Endothelial cell of umbilical vein (primary cell): ENCODE measurements at regions not wholly inside any gene's neighbourhood (a gene's known extent, or its start where the extent isn't known, plus 50 kb on each side); places are given as distances from the start of the nearest gene placed in this dataset.

Source experiments
- BruUV-seq: library from RNA; stranded (reverse); fragments of 400-500 nt; replicated peaks from 2 replicates; lab custom pipeline; 2021; lab: Mats Ljungman, UMichigan
- CTCF ChIA-PET: fragments of 300-600, 350-600 bp; sonication (Branson Sonifier 250); formaldehyde crosslinking; loops from one replicate; lab custom pipeline; 2021; ENCODE audit warnings: antibody characterized with exemption, inconsistent platforms; lab: Charles Lee
- POLR2A ChIA-PET: fragments of 300-600, 350-600 bp; sonication (Branson Sonifier 250); formaldehyde crosslinking; loops from one replicate; lab custom pipeline; 2021; ENCODE audit warnings: antibody characterized with exemption, inconsistent platforms; lab: Charles Lee
- DNase-seq: peaks from one replicate; pipeline ENCODE4 v3.0.0-alpha.2; 2011; ENCODE audit warnings: low read depth, low spot score
- FAIRE-seq: peaks from 2 replicates; lab custom pipeline; 2011; peaks lifted over from hg19 to GRCh38; lab: Jason Lieb, UNC
- H2AFZ ChIP-seq: 2 replicates; pipeline ENCODE4 v1.6.0; 2012; ENCODE audit warnings: low read depth, low read length, control low read depth, inconsistent platforms
- H3K27ac ChIP-seq: 2 replicates; pipeline ENCODE4 v1.5.1; 2011; ENCODE audit warnings: low read depth, mild to moderate bottlenecking, control low read depth, low read length, moderate library complexity; ENCODE audit not compliant: insufficient read depth
- H3K27me3 ChIP-seq, 2 experiments: 2 replicates each; pipeline versions ENCODE4 v1.6.0 to v1.6.1; 2011; ENCODE audit warnings: low read length in 2 of 2, mixed read lengths in 1 of 2; ENCODE audit not compliant: control insufficient read depth in 2 of 2, insufficient read depth in 2 of 2
- H3K36me3 ChIP-seq, 2 experiments: 2 replicates in 1 of 2; 3 replicates in 1 of 2; pipeline ENCODE4 v1.5.1; 2011; ENCODE audit warnings: low read length in 2 of 2, mild to moderate bottlenecking in 1 of 2, moderate library complexity in 1 of 2; ENCODE audit not compliant: control insufficient read depth in 2 of 2, insufficient read depth in 2 of 2; ENCODE audit errors: extremely low read depth in 1 of 2
- H3K4me1 ChIP-seq: 3 replicates; pipeline ENCODE4 v1.5.1; 2011; ENCODE audit warnings: mild to moderate bottlenecking, low read length; ENCODE audit not compliant: control insufficient read depth, insufficient read depth; ENCODE audit errors: extremely low read depth
- H3K4me2 ChIP-seq: 2 replicates; pipeline ENCODE4 v1.6.1; 2011; ENCODE audit warnings: low read length, control low read depth, mixed read lengths; ENCODE audit not compliant: insufficient read depth
- H3K4me3 ChIP-seq, 3 experiments: fragments of 200-600 bp in 1 of 3; sonication (generic), shearing (Covaris generic) in 1 of 3; replicated peaks in 1 of 3; 2 replicates each; pipeline ENCODE4 v1.5.1; 2011 to 2016; ENCODE audit warnings: control low read depth in 3 of 3, low read length in 3 of 3, mild to moderate bottlenecking in 2 of 3, inconsistent platforms in 1 of 3, low read depth in 1 of 3, moderate library complexity in 1 of 3; ENCODE audit not compliant: insufficient read depth in 1 of 3
- H3K79me2 ChIP-seq: 2 replicates; pipeline ENCODE4 v1.6.0; 2012; ENCODE audit warnings: low read length, inconsistent platforms; ENCODE audit not compliant: control insufficient read depth, insufficient read depth
- H3K9ac ChIP-seq: replicated peaks from 2 replicates; pipeline ENCODE3; 2011; ENCODE audit warnings: low read length, control low read depth; ENCODE audit not compliant: insufficient read depth; ENCODE audit errors: extremely low read depth
- H3K9me1 ChIP-seq: replicated peaks from 3 replicates; pipeline ENCODE4 v1.6.0; 2011; ENCODE audit warnings: mild to moderate bottlenecking, low read length; ENCODE audit not compliant: control insufficient read depth, insufficient read depth; ENCODE audit errors: extremely low read depth
- H3K9me3 ChIP-seq: replicated peaks from 2 replicates; pipeline ENCODE4 v1.5.1; 2012; ENCODE audit warnings: low read length, inconsistent platforms; ENCODE audit not compliant: control insufficient read depth, insufficient read depth
- H4K20me1 ChIP-seq: replicated peaks from 2 replicates; pipeline ENCODE3; 2011; ENCODE audit warnings: mild to moderate bottlenecking, low read length; ENCODE audit not compliant: control insufficient read depth, insufficient read depth; ENCODE audit errors: extremely low read depth
- EZH2 ChIP-seq: IDR thresholded peaks from 2 replicates; pipeline ENCODE4 v1.6.1; 2012; ENCODE audit warnings: borderline replicate concordance, low read depth, mild to moderate bottlenecking, moderate library complexity, low read length, inconsistent platforms; ENCODE audit not compliant: severe bottlenecking
- FOS ChIP-seq: IDR thresholded peaks from 2 replicates; pipeline ENCODE4 v1.6.1; 2011; ENCODE audit warnings: mild to moderate bottlenecking, low read length, moderate library complexity, borderline replicate concordance; ENCODE audit not compliant: insufficient read depth
- GATA2 ChIP-seq: IDR thresholded peaks from 2 replicates; pipeline ENCODE4 v1.7.0; 2011; ENCODE audit warnings: low read depth, mild to moderate bottlenecking, moderate library complexity, mixed read lengths, low read length; ENCODE audit not compliant: insufficient read length, insufficient read depth
- JUN ChIP-seq: IDR thresholded peaks from 2 replicates; pipeline ENCODE4 v1.6.1; 2011; ENCODE audit warnings: borderline replicate concordance, low read depth; ENCODE audit not compliant: insufficient read length, insufficient read depth
- MAX ChIP-seq: IDR thresholded peaks from 2 replicates; pipeline ENCODE4 v1.6.1; 2011; ENCODE audit not compliant: insufficient read depth, insufficient read length
- POLR2AphosphoS5 ChIP-seq: IDR thresholded peaks from 2 replicates; pipeline ENCODE4 v1.6.1; 2012; ENCODE audit warnings: low read depth, mild to moderate bottlenecking, control low read depth, low read length, moderate library complexity; ENCODE audit not compliant: insufficient read depth
- dilution Hi-C: fragments of 300-500 bp; cut with MboI; formaldehyde crosslinking; loops from one replicate; pipeline ENCODE4 v1.15.0; 2019; ENCODE audit warnings: low sequenced_read_pairs; ENCODE audit not compliant: extremely low pct_ligation_motif_present
- intact Hi-C: fragments of 100-400 bp; cut with micrococcal nuclease; formaldehyde crosslinking; loops from one replicate; pipeline ENCODE4 v1.10.0; 2022

DNA sequence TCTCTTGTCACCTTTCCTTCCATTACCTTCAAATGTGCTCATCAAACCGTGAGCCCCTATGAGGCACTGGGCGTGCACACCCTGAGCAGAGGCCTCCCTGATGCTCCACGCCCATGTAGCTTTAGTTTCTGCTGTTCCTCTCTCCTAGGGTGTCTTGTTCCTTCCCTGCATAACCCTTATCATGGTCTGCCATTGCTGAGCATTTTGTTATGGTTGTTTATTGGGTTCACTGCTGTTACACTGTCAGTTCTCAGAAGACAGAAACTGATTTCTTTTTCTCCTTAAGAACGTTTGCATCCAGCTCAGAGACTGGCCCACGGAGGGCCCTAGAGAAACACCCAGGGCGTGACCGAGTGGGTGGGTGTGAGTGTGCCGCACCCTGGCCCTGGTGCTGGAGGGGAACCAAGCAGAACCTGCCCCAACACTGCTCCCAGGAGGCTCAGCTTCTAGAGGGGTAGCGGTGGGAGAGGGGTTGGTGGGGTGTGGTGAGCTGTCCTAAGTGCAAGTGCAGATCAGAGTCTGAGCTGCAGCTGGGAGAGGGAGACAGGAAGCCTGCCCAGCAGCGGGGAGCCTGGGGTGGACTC, 61.4 kb upstream of the URI1 start:
- Histone ChIP-seq H3K9ac (no peak overlapping the region), H2AFZ (no peak overlapping the region), H3K4me3 (no peak overlapping the region), H3K36me3 (no peaks in the 10 kb centered on the region), H4K20me1 (no peaks in the 10 kb centered on the region), H3K27ac (no peak overlapping the region), H3K79me2 (no peaks in the 10 kb centered on the region), H3K9me1 (no peaks in the 10 kb centered on the region), H3K27me3 (no peaks in the 10 kb centered on the region), H3K4me1 (no peaks in the 10 kb centered on the region), H3K4me2 (no peak overlapping the region), H3K9me3 (no peaks in the 10 kb centered on the region)
- dilution Hi-C loops: no loop called here
- DNase-seq (no peak), FAIRE-seq (no peak)
- intact Hi-C loops: no loop called here
- CTCF ChIA-PET: interaction anchor here (0.9 to 2.6 kb wide), 2 partner anchors 8 to 121 kb away, joined by 3 to 16 read pairs; no protein-coding TSS in a partner anchor
- BruUV-seq: no TSS peak
- TF ChIP-seq EZH2 (no peak), MAX (no peak), FOS (no peak)
- POLR2A ChIA-PET: no interaction called here

GRCh38 chr19:29881386-29881785, 60.7 kb upstream of the URI1 start:
- no peak for DNase-seq
- H3K9me3 ChIP-seq: no peaks in the 10 kb centered on the region
- H3K27me3 ChIP-seq: no peaks in the 10 kb centered on the region
- FAIRE-seq: no peak
- H3K9me1 ChIP-seq: no peaks in the 10 kb centered on the region
- TF ChIP-seq POLR2AphosphoS5 (no peak), GATA2 (no peak), JUN (no peak)
- no peaks in the 10 kb centered on the region for H3K4me1 ChIP-seq
- H3K4me2 ChIP-seq: no peak overlapping the region
- H2AFZ ChIP-seq: no peak overlapping the region
- dilution Hi-C loops (no loop called here), intact Hi-C loops (no loop called here)
- ChIA-PET POLR2A (no interaction called here), CTCF (no interaction called here)
- no peak overlapping the region for H3K9ac ChIP-seq
- H3K36me3 ChIP-seq: no peaks in the 10 kb centered on the region
- H3K27ac ChIP-seq: no peak overlapping the region
- no peaks in the 10 kb centered on the region for H3K79me2 ChIP-seq
- no peak overlapping the region for H3K4me3 ChIP-seq
- no peaks in the 10 kb centered on the region for H4K20me1 ChIP-seq
- BruUV-seq: no TSS peak
